ENCODE measurements at regions not wholly inside any gene's neighbourhood (a gene's known extent, or its start where the extent isn't known, plus 50 kb on each side); places are given as distances from the start of the nearest gene placed in this dataset.

GRCh38 chr4:1493540-1494287 lies 87.5 kb upstream of the NKX1-1 start:
- DNase-seq: no peak

GRCh38 chr4:1492651-1493539 lies 86.7 kb upstream of the NKX1-1 start:
- no peak for DNase-seq

- no peak for DNase-seq
These were observed 85.9 kb upstream of the NKX1-1 start for GRCh38 chr4:1492142-1492457.

GRCh38 chr4:1491328-1492141 lies 85.3 kb upstream of the NKX1-1 start:
- no peak for DNase-seq

GRCh38 chr4:1490654-1491327 lies 84.5 kb upstream of the NKX1-1 start:
- no peak for DNase-seq

GRCh38 chr4:1490011-1490653 lies 83.9 kb upstream of the NKX1-1 start:
- DNase-seq: no peak

GRCh38 chr4:1489639-1489995 lies 83.4 kb upstream of the NKX1-1 start:
- no peak for DNase-seq

- no peak for DNase-seq
These were observed 82.8 kb upstream of the NKX1-1 start for GRCh38 chr4:1488831-1489638.

- no peak for DNase-seq
These were observed 82.1 kb upstream of the NKX1-1 start for GRCh38 chr4:1488357-1488756.

GRCh38 chr4:1487761-1488160 lies 81.5 kb upstream of the NKX1-1 start:
- no peak for DNase-seq

- DNase-seq: no peak
These were observed 80.9 kb upstream of the NKX1-1 start for GRCh38 chr4:1487106-1487505.

GRCh38 chr4:1485280-1485679 lies 79.0 kb upstream of the NKX1-1 start:
- no peak for DNase-seq

- no peak for DNase-seq
These were observed 74.5 kb upstream of the NKX1-1 start for GRCh38 chr4:1480720-1481119.

- DNase-seq: no peak
These were observed 73.2 kb upstream of the NKX1-1 start for GRCh38 chr4:1479454-1479853.

GRCh38 chr4:1478766-1479355 lies 72.6 kb upstream of the NKX1-1 start:
- no peak for DNase-seq

- no peak for DNase-seq
These were observed 71.0 kb upstream of the NKX1-1 start for GRCh38 chr4:1477045-1477840.

GRCh38 chr4:1476140-1476513 lies 69.9 kb upstream of the NKX1-1 start:
- no peak for DNase-seq

- no peak for DNase-seq
These were observed 69.3 kb upstream of the NKX1-1 start for GRCh38 chr4:1475277-1476139.

All from NCI-H2029 (cell line).